ENCODE measurements at regions not wholly inside any gene's neighbourhood (a gene's known extent, or its start where the extent isn't known, plus 50 kb on each side); places are given as distances from the start of the nearest gene placed in this dataset.

- no peak overlapping the region for H3K4me3 ChIP-seq (ENCODE audit: low read depth, low read length)
- no peak for DNase-seq (ENCODE audit: low read depth)
- no peak for TF ChIP-seq CTCF (IDR thresholded peaks at IDR 0.05; ENCODE audit: insufficient read depth, low read depth, low read length, missing control alignments)
Measured at GRCh38 chr7:153151766-153152165, 392.2 kb downstream of the ACTR3B start.

GRCh38 chr7:153152801-153153422 is 393.4 kb downstream of the ACTR3B start:
- TF ChIP-seq CTCF (IDR thresholded peaks at IDR 0.05; ENCODE audit: insufficient read depth, low read depth, low read length, missing control alignments) = no peak
- H3K4me3 ChIP-seq (ENCODE audit: low read depth, low read length) = no peak overlapping the region
- DNase-seq (ENCODE audit: low read depth) = no peak

GRCh38 chr7:153158149-153158548 is 398.6 kb downstream of the ACTR3B start:
- no peak overlapping the region for H3K4me3 ChIP-seq (ENCODE audit: low read depth, low read length)
- DNase-seq (ENCODE audit: low read depth) = no peak
- TF ChIP-seq CTCF (IDR thresholded peaks at IDR 0.05; ENCODE audit: insufficient read depth, low read depth, low read length, missing control alignments) = no peak

GRCh38 chr7:153170287-153170686 is 410.7 kb downstream of the ACTR3B start:
- H3K4me3 ChIP-seq (ENCODE audit: low read depth, low read length) = no peak overlapping the region

GRCh38 chr7:153185936-153186335 is 426.4 kb downstream of the ACTR3B start:
- DNase-seq (ENCODE audit: low read depth) = no peak
- H3K4me3 ChIP-seq (ENCODE audit: low read depth, low read length) = no peak overlapping the region
- TF ChIP-seq CTCF (IDR thresholded peaks at IDR 0.05; ENCODE audit: insufficient read depth, low read depth, low read length, missing control alignments) = no peak

More at GRCh38 chr7:153170287-153170686, 410.7 kb downstream of the ACTR3B start:
- TF ChIP-seq CTCF (IDR thresholded peaks at IDR 0.05; ENCODE audit: insufficient read depth, low read depth, low read length, missing control alignments) = no peak
- DNase-seq (ENCODE audit: low read depth) = no peak

GRCh38 chr7:153188161-153188560 is 428.6 kb downstream of the ACTR3B start:
- no peak for TF ChIP-seq CTCF (IDR thresholded peaks at IDR 0.05; ENCODE audit: insufficient read depth, low read depth, low read length, missing control alignments)
- H3K4me3 ChIP-seq (ENCODE audit: low read depth, low read length) = no peak overlapping the region
- no peak for DNase-seq (ENCODE audit: low read depth)

- no peak for TF ChIP-seq CTCF (IDR thresholded peaks at IDR 0.05; ENCODE audit: insufficient read depth, low read depth, low read length, missing control alignments)
- no peak overlapping the region for H3K4me3 ChIP-seq (ENCODE audit: low read depth, low read length)
- DNase-seq (ENCODE audit: low read depth) = peak; percentile 14
Measured at GRCh38 chr7:153188630-153189029, 429.1 kb downstream of the ACTR3B start.

Measured in GM12865 (cell line).